ENCODE measurements at regions not wholly inside any gene's neighbourhood (a gene's known extent, or its start where the extent isn't known, plus 50 kb on each side); places are given as distances from the start of the nearest gene placed in this dataset.

GRCh38 chr7:153399554-153399940 lies 640.0 kb downstream of the ACTR3B start:
- POLR2A ChIA-PET: no interaction called here
- no peak overlapping the region for H3K4me3 ChIP-seq (ENCODE audit: low read depth, low read length)
- no peaks in the 10 kb centered on the region for H3K4me1 ChIP-seq (ENCODE audit: control insufficient read depth, insufficient read depth, low read length)
- no peak overlapping the region for H3K27ac ChIP-seq (ENCODE audit: extremely low read depth, low read depth, low read length)
- TF ChIP-seq ZNF558 (tag by site-specific recombination; IDR thresholded peaks at IDR 0.05) (no peak), ZBTB21 (tag by site-specific recombination; IDR thresholded peaks at IDR 0.05) (no peak), ZSCAN18 (tag by site-specific recombination; IDR thresholded peaks at IDR 0.05) (no peak), ZNF677 (tag by site-specific recombination; IDR thresholded peaks at IDR 0.05) (no peak), ZNF280C (tag by site-specific recombination; IDR thresholded peaks at IDR 0.05) (no peak), MEIS1 (CRISPR knock-in tag; IDR thresholded peaks at IDR 0.05; ENCODE audit: borderline replicate concordance) (no peak), INSM2 (tag by site-specific recombination; IDR thresholded peaks at IDR 0.05) (no peak), ZNF266 (tag by site-specific recombination; IDR thresholded peaks at IDR 0.05; ENCODE audit: low read depth) (no peak), ZNF366 (tag by site-specific recombination; conservative IDR thresholded peaks at IDR 0.05) (no peak), ZNF239 (tag by site-specific recombination; IDR thresholded peaks at IDR 0.05) (no peak), SP2 (tag by site-specific recombination; IDR thresholded peaks at IDR 0.05) (no peak), ZNF184 (tag by site-specific recombination; IDR thresholded peaks at IDR 0.05) (no peak), ZNF768 (tag by site-specific recombination; IDR thresholded peaks at IDR 0.05) (no peak), ZBTB10 (tag by site-specific recombination; IDR thresholded peaks at IDR 0.05) (no peak), ZNF747 (tag by site-specific recombination; IDR thresholded peaks at IDR 0.05) (no peak), ZNF785 (tag by site-specific recombination; IDR thresholded peaks at IDR 0.05) (no peak)
- TF ChIP-seq, protein P1, sequence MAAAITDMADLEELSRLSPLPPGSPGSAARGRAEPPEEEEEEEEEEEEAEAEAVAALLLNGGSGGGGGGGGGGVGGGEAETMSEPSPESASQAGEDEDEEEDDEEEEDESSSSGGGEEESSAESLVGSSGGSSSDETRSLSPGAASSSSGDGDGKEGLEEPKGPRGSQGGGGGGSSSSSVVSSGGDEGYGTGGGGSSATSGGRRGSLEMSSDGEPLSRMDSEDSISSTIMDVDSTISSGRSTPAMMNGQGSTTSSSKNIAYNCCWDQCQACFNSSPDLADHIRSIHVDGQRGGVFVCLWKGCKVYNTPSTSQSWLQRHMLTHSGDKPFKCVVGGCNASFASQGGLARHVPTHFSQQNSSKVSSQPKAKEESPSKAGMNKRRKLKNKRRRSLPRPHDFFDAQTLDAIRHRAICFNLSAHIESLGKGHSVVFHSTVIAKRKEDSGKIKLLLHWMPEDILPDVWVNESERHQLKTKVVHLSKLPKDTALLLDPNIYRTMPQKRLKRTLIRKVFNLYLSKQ (tag by site-specific recombination; IDR thresholded peaks at IDR 0.05; ENCODE audit: borderline replicate concordance): no peak
- H3K9me3 ChIP-seq (ENCODE audit: control insufficient read depth, insufficient read depth, low read depth, low read length): no peaks in the 10 kb centered on the region
- CTCF ChIA-PET: no interaction called here
- H3K36me3 ChIP-seq (ENCODE audit: control insufficient read depth in 2 of 2, insufficient read depth in 1 of 2, low read length in 2 of 2): no peaks in the 10 kb centered on the region
